ENCODE measurements at regions not wholly inside any gene's neighbourhood (a gene's known extent, or its start where the extent isn't known, plus 50 kb on each side); places are given as distances from the start of the nearest gene placed in this dataset.

DNA sequence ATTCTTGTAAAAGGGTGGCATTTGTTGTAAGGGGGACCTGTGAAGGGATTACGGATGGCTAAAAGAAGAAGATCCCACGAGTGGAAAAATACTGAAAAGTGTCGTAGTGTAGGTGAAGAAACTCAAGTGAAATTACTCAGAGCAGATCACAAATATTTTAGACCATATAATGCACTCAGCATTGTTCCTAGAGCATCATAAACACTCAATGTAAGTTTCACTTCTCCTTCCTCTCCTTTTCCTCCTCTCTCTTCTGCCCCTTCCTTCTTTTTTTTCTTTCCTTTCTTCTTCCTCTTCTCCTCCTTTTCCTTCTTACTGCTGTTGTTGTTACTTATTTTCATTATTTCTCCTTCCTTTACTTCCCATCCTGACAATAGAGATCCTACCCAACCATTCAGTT, 445.6 kb downstream of the ADAMTS20 start:
- intact Hi-C loops (cut with DNase I), result no loop called here
- no peak for DNase-seq

DNA sequence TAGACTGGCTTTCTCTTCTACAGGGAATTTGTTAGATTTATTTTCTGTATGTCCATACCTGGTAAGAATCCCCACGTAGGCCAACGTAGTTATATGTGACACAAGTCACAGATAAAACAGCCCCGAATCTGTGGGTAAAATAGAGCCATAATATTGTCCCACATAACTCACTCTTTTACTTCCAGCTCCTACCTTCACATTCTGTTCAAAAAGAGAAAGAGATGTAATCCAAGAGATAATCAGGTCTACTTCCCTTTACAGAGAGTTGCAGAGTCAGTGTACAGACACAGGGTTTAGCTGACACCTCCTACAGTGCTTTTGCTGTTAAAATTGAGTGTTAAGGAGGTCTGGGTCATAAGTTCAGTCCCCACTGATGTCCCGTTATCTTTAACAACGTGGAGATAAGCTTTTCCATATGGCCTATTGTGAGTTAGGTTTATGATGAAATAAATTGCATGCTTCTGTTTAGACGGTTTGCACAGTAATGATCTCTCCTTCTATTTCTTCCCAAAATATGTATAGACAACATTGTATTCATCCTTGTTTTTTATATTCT, 446.5 kb downstream of the ADAMTS20 start:
- intact Hi-C loops (cut with DNase I), result no loop called here
- no peak for DNase-seq

DNA sequence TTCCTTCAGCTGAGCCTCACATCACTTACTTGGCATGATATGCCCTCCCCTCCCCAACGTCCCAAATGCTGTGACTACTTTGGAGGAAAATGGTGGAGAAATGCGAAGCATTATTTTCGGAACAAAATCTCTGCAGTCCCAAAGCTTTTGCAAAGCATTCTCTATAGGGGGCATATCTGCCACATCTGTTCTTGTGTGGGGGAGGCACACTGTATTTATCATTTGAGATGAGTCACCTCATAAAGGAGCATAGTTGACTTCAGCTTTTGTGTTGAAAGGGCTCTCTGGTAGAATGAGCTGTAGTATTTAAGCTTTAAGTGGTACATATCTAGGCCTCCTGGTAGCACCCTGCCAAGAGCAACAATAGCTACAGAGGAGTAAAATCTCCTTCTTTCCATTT, 447.5 kb downstream of the ADAMTS20 start:
- intact Hi-C loops (cut with DNase I), result no loop called here
- DNase-seq, result no peak

DNA sequence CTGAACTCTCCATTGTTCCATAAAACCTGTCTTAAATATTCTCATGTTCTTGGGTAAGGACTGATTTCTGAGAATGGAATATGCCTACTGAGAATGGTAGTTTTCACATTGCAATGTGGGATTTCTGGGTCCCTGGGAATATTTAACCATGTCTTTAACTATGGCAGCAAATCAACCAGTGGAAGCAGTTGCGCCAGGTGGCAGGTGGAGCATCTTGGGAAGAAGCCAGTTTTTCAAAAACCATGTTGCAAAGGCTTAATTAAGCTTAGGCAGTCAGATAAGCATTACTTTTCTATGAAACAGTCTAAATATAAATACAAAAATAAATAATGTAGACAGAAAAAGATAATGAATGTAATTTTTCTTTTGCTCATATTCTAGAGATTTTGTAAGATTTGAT, 448.1 kb downstream of the ADAMTS20 start:
- intact Hi-C loops (cut with DNase I), result no loop called here
- no peak for DNase-seq

DNA sequence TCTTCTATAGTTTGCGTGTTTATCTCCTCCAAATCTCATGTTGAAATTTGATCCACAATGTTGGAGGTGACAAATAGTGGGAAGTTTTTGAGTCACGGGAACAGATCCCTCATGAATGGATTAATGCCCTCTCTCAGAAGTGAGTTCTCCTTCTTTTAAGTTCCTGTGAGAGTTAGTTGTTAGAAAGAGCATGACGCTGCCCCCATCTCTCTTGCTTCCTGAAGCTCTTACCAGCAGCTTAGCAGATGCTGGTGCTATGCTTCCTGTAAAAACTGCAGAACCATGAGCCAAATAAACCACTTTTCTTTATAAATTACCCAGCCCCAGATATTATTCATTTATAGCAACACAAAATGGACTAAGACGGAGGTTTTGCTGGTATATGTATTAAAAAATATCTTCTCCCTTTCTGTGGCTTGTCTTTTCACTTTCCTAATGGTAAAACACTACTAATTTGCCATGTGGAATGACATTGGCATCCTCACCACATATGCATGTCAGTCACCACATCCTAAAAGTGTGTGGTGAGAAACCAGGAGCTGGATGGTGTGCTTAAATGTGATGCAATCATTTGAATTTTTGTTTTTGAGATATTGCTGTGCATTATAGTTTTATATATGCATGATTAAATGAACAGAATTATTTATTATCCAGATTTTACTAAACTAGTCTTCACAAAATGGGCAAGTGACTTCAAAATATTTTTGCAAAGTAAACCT, 449.3 kb downstream of the ADAMTS20 start:
- intact Hi-C loops (cut with DNase I), result no loop called here
- no peak for DNase-seq

DNA sequence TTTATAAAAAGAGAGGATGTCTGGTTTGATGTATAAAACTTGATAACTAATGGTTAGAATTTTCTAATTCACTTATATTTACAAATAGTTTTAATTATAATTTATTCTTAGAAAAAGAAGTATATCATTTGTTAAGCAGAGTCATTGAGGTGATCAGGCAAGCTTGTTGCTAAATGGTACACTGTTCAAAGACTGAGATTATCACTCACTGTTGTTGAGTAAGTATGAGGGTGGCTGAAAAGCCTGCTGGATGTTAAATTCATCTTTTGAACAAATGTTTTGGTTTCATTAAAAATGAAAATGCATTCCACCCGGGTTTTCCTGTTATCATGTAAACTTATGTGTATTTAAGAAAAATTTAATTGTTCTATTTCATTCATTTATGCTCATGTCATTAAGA, 451.8 kb downstream of the ADAMTS20 start:
- DNase-seq, result no peak
- intact Hi-C loops (cut with DNase I), result no loop called here

DNA sequence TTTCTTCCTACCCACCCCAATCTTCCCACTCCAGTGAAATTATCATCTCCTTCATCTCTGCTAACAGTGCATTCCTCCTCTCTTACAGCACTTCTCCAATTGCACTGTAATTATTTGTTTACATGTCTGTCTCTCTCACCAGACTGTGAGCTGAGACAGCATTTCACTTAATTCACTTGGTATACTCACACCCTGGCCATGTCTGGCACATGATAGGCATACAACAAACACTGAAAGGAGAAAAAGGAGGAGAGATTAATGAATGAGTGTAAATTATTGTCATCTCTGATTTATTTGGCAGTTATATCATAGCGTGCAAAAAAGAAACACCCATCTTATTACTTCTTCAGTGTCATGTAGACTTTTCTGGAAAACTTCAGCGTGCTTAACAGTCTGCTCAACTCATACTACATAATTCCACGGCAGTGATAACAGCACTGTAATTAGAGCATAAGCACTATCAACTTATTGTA, 452.3 kb downstream of the ADAMTS20 start:
- intact Hi-C loops (cut with DNase I), result no loop called here
- DNase-seq, result no peak

DNA sequence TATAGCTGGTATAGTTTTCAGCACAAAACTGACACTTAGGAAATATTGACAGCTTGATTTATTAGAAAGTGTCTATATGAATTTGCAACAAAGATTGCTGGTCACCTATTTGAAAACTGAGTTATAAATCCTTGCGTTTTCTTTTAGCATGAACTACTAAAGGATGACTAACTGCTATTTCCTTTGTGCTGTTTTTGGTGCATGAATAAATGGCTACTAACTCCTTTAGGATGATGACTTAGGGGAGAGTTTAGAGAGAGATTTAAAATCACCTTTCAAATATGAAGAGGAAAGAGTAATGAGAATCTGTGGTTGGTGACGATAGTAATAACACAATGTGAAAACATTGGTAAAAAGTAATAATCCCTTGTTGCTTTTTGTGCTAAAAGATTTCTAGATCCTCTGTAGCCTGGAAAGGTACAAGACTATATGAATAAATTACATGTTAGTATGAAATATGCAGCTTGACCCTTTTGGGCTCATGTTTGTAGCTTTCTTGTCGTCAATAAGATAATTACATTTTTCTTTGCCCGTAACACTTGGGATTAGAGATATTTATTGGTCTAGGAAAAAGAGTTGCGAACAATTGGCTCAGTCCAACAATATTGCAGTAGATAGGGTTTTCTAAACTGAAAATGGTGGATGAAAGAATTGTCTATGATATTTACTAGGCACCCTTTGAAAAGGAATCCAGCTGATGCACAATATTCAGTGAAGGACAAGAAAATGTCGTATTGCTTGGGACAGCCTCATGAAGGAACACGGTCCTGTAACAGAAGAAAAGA, 453.0 kb downstream of the ADAMTS20 start:
- DNase-seq, result no peak
- intact Hi-C loops (cut with DNase I), result no loop called here

DNA sequence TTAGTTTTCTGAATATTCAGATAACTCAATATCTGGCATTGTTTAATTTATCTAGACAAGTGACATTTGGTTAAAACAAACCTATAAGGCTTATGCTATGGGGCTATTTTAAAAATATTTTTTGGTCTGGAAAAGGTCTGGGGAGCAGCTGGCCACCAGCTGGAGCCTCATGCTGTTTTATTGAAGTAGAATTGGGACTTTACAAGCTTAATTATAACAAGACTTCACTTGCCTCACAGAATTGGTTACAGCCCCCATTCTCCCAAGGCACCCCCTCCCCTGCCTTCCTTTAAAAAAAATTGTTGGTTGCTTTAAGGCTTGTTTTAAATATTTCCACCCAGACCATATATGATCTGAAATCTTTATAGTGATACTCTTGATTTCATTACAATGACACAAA, 453.9 kb downstream of the ADAMTS20 start:
- DNase-seq, result no peak
- intact Hi-C loops (cut with DNase I), result no loop called here

DNA sequence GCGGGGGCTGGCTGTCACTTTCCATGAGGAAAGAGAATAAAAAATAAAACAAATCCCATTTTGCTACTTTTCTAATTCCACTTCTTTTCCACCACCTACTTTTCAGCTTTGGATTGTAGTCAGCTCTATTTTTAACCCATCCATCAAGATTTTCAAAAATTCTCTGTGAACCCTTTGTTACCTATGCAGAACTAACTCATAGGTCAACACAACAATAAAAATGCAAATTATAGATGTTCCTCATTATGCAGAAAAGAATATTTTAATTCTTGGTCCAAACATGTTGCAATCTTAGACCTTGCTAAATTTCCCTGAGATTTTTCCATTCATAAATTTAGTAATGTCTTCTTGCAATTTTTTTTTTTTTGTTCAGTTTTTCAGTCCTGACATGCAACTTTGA, 454.5 kb downstream of the ADAMTS20 start:
- intact Hi-C loops (cut with DNase I), result no loop called here
- no peak for DNase-seq

DNA sequence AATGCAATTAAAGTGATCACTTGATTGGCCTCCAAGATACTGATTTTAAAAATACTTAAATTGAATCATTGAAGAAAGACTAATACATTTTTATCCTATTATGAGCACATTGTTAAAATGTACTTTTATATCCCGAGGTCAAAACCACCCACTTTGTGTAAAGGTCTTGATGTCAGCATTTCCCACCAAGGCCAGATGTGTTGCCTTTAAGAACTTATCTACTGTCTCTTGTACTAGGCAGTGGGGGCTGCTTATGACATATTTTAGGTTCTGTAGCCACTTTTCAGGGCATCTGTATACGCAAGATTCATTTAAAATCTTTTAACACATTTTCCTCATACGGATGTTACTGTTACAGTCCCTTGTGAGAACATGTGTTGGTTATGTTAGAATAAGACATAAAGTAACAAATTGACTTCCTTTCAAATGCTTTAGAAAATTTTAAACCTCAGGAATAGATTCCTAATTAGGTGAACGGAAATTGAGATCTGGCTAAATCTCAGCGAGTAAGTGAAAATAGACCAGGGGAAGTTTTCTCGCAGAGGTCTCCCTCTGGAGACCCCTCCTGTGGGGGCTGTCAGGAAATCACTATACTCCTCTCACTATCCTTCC, 456.2 kb downstream of the ADAMTS20 start:
- intact Hi-C loops (cut with DNase I), result no loop called here
- DNase-seq, result no peak

DNA sequence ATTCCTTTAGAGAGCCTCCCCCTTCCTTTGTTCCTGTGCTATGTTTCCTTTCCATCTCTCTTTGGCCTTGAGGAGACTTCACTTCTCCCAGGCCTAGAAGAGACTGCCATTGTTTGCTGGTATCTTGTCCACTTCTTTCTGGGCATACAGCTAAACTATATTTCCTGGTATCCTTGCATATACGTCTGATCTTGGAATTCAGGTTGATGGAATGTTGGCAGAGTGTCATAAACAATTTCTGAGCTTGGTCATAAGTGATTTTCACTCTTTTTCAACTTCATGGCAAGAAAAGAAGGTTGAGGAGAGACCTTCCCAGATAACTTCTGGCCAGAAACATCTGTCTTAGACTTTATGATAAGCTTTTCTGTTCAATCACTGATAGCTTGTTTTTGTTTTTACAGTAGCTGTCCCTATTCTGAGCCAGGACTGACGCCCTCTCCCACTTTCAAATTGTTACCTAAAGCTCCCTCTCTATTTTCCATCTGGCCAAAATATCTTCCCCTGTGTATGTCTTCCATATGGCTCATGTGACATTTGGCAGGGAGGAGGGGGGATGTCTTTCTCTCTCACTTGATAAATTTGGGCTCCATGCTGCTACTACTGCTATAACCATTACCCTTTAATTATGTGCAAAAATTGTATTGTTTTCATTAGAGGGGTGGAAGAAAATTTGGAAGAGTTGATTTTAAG, 457.0 kb downstream of the ADAMTS20 start:
- intact Hi-C loops (cut with DNase I), result no loop called here
- DNase-seq, result no peak

DNA sequence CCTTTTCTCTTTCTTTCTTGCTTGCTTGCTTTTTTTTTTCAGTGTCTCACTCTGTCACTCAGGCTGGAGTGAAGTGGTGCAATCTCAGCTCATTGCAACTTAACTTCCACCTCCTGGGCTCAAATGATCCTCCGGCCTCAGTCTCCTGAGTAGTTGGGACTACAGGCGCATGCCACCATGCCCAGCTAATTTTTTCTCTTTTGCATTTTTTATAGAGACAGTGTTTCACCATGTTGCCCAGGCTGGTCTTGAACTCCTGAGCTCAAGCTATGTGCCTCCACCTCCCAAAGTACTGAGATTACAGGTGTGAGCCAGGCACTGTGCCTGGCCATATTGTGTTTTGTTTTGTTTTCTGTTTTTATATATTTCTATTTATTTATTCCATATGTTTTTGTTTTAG, 461.0 kb downstream of the ADAMTS20 start:
- no peak for DNase-seq
- intact Hi-C loops (cut with DNase I), result no loop called here

DNA sequence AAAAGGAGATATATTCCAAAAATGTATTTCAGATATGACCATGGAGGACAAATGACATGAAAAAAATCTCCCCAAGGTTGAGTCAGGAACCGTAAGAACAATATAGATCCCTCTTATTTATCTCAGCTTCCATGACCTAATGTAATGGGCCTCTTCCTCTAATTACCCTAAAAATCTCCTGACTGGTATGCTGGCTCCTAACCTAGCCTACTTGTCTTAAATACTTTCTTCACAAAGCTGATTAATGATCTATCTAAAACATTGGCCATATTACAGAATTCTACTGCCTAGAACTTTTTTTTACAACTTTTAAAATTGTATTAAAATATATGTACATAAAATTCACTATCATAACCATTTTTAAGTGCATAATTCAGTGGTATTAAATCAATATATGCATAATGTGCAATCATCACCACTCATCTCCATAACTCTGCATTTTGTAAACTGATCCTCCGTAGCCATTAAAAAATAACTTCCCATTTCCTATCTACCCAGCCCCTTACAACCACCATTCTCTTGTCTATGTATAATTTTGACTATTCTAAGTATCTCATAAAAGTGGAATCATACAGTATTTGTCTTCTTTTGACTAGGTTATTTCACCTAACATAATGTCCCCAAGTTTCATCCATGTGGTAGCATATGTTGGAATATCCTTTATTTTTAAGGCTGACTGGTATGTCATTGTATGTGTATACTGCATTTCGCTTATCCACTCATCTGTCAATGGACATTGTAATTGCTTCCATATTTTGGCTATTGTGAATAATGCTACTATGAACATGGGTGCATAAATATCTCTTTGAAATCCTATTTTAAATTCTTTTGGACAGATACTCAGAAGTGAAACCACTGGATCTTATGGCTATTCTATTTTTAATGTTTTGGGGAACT, 464.6 kb downstream of the ADAMTS20 start:
- DNase-seq, result no peak
- intact Hi-C loops (cut with DNase I), result no loop called here

DNA sequence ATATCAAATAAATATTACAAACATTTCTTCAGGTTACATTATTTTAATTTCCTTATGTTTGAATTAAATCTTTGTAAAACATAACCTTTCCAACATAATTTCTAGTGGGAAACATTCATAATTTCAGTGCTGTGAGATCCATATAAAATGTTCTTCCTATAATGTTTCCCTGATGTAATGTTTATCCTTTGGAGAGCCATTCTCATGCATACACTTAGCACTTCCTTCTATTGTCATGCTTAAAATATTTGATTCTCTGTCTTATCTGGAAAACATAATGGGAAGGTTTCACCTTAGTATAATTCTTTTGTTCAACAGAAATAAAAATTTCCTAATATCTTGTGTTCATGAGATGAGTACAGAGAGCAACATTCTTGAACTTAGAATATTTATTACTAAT, 472.5 kb downstream of the ADAMTS20 start:
- DNase-seq, result no peak
- intact Hi-C loops (cut with DNase I), result no loop called here

DNA sequence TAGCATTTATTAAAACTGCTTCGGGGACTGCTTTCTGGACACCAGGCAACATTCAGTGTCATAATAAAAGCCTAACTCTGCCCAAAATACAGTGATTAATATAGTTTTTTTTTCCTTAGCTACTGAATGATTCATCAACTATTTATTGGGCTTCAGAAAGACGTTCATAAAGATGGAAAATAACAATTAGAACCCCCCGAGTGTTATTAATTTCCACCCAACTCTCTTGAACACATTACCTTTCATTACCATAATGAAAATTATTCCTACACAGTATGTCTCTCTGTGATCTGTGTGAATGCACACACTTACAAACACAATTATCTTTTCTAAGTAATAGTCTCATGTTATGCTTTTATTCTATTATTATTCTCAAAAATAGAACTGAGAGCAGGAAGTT, 473.0 kb downstream of the ADAMTS20 start:
- intact Hi-C loops (cut with DNase I), result no loop called here
- DNase-seq, result no peak

DNA sequence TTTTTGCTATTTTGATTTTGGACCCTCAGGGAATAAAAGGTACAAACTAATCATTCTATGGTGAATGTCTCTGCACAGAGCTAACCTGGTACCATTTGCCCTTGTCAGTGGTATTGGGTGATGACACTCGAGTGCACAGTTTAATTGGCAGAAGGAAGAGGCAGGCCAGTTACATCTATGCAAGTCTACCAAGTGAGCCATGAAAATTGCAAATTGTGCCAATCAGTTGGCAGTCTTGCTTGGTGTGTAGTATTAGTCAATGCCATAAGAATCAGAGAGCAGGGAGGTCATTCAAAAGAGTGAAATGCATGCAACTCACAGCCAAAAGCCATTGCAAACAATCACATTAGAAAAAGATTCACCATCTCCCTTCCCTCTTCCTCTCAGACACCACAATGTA, 479.6 kb downstream of the ADAMTS20 start:
- no peak for DNase-seq
- intact Hi-C loops (cut with DNase I), result no loop called here

DNA sequence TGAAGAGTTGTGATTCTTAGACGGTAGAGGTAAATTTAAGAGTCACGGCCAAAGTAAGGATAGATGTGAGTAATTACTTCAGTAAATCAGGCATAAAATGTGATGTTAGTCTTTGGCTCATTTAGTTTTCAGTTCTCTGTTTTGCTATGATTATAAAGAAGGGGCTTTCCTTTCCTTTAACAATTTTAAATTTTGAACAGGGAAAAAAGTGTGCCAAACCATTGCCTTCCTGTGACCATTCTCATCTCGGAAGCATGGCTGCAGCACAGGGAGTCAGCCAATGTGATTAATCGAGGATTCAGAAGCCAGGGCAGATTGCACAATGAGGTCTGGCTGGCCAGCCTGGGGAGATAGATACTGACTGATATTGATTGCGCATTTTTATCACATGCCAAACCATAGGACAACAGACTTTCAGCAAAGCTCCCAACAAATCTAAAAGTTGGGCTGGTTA, 480.2 kb upstream of the PRICKLE1 start:
- no peak for DNase-seq
- intact Hi-C loops (cut with DNase I), result no loop called here

DNA sequence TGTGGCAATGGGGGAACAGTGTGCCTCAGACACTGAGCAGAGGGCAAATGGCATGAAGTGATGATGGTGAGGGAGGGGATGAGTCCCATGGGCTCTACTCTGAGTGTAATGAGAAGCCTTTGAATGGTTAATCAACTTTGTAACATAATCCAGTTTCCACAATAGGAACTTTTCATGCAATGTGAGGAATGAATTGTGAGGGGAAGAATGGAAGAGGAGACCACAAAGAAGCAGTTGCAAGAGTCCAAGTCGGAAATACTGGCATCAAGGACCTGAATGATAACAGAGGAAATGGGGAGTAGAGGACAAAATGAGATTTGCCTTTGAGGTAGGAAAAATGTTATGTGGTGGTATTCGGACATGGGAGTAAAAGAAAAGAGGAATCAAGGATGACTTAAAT, 476.9 kb upstream of the PRICKLE1 start:
- DNase-seq, result no peak
- intact Hi-C loops (cut with DNase I), result no loop called here

All from head of caudate nucleus (tissue), 42 donors.